Ishikawa (cell line): ENCODE measurements at regions not wholly inside any gene's neighbourhood (a gene's known extent, or its start where the extent isn't known, plus 50 kb on each side); places are given as distances from the start of the nearest gene placed in this dataset.

Experiments
- CEBPB ChIP-seq: IDR thresholded peaks from 2 replicates; pipeline ENCODE4 v1.6.1; 2012
- FOXM1 ChIP-seq: IDR thresholded peaks from 2 replicates; pipeline ENCODE4 v1.6.1; 2012; ENCODE audit warnings: low read depth, borderline replicate concordance
- RAD21 ChIP-seq: IDR thresholded peaks from 2 replicates; pipeline ENCODE4 v1.6.1; 2012; ENCODE audit warnings: low read depth
- REST ChIP-seq: IDR thresholded peaks from 2 replicates; pipeline ENCODE4 v1.6.1; 2012; ENCODE audit warnings: low read depth, mild to moderate bottlenecking
- TAF1 ChIP-seq: IDR thresholded peaks from 2 replicates; pipeline ENCODE4 v1.6.1; 2012; ENCODE audit warnings: low read depth, mild to moderate bottlenecking
- YY1 ChIP-seq: IDR thresholded peaks from 2 replicates; pipeline ENCODE4 v1.6.1; 2012; ENCODE audit warnings: low read depth
- TF ChIP-seq, protein P1 (sequence below): IDR thresholded peaks from 2 replicates; pipeline ENCODE4 v1.6.1; 2012

DNA sequence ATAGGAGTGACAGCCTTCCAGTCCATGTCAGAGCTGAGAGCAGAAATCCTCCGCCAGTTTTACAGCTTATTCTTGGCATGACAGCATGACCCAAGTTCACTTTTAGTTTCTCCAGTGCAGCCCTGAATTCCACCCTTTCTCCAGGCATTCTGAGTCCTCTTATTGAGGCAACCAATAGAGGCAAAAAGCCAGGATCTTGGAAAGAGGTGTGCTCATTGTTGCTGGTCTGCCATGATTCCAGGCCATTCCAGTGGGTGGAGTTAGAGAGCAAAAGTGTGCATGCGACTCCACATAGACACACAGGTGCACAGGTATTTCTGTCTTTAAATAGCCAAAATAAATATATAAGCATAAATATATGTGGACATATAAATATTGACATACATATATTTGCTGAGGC, 224.7 kb upstream of the ADARB2 start:
- TF ChIP-seq YY1 (no peak), FOXM1 (no peak), RAD21 (no peak), CEBPB (no peak), REST (no peak), TAF1 (no peak)
- TF ChIP-seq, protein P1, sequence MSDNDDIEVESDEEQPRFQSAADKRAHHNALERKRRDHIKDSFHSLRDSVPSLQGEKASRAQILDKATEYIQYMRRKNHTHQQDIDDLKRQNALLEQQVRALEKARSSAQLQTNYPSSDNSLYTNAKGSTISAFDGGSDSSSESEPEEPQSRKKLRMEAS = no peak
